ENCODE measurements at regions not wholly inside any gene's neighbourhood (a gene's known extent, or its start where the extent isn't known, plus 50 kb on each side); places are given as distances from the start of the nearest gene placed in this dataset.

- DNase-seq (ENCODE audit: low read depth) = no peak
Measured at GRCh38 chr3:67788396-67788795, 134.0 kb upstream of the SUCLG2 start.

DNA sequence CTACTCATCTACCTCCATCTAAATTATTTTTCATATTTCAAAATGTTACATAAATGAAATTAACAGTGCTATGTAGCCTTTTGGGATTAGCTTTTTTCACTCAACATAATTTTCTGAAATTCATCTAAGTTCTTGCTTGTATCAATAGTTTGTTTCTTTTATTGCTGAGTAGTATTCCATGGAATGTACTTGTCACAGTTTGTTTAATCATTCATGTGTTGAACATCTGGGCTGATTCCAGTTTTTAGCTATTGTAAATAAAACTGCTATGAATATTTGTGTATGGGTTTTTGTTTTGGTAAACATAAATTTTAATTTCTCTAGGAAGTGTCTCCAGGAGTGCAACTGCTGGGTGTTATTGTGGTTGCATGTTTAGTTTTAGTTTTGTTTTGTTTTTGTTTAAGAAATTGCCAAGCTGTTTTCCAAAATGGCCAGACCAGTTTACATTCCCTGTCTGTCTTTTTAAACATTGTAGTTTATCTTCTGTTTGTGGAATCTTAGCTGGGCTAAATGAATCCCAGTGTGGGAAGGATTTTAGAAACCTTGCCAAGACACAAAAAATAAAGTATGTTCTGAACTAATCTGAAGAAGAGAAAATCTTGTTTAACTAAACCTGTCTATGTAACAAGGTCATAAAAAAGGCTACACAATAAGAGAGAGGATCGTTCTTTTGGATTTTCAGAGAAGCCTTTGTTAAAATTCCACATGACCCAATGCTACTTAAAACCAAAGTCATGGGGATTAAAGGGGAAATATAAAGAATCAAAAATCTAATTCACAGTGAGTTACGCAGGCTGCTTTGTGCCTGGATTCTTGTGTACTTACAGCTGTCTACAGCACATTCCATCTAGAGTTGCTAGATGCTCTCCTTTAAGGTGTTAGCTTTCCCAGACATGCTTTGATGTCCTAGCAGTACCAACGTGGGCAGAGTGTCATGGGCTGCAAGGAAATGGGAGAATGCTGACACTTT lies 129.2 kb upstream of the SUCLG2 start:
- DNase-seq (ENCODE audit: low read depth) = no peak

GRCh38 chr3:67781871-67782270 lies 127.5 kb upstream of the SUCLG2 start:
- DNase-seq (ENCODE audit: low read depth) = no peak

DNA sequence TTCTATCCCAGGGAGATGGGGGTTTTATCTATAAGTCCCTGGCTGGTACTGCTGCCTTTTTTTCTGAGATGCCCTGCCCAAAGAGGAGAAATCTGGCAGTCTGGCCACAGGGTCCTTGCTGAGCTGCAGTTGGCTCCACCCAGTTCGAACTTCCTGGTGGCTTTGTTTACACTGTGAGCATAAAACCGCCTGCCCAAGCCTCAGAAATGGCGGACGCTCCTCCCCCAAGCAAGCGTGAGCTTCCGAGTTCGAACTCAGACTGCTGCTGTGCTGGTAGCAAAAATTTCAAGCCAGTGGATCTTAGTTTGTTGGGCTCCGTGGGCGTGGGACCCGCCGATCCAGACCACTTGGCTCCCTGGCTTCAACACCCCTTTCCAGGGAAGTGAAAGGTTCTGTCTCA lies 126.8 kb upstream of the SUCLG2 start:
- DNase-seq (ENCODE audit: low read depth) = no peak

DNA sequence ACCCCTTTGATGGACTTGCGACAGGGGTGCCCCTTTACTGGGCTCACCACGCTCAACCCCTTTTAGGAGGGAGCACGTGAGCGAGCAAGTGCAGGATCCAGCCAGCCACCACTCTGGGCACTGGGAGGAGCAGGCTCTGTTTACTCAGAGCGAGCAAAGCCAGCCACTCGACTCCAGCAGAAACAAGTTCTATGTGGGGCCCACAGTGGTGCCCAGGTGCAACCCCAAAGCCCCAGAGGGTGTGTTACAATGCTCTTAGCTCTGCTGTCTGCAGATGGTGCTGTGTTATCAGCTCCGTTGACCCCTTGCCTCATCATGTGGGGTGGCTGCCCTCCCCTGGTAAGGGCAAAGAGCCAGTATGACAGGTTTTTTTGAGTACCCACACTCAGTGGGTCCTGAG lies 120.3 kb upstream of the SUCLG2 start:
- no peak for DNase-seq (ENCODE audit: low read depth)

GRCh38 chr3:67765575-67765974 lies 111.2 kb upstream of the SUCLG2 start:
- DNase-seq (ENCODE audit: low read depth) = no peak

DNA sequence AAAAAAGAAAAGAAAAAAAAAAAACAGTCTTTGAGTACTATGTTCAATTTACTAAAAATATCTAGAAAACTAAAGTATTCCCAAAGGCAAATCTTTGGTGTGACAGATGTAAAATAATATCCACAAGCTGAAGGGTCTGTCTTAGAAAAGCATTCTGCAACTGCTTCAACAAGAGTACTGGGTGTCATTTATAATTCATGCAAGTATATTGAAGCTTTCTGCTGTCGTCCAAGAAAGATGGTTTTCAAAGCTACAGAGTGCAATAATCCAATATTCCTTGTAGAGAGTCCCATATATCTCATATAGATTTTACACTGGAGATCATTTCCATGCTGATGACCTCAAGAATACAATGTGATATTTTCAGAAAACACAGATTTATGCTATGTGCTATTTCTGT lies 90.9 kb upstream of the SUCLG2 start:
- no peak for DNase-seq (ENCODE audit: low read depth)

- DNase-seq (ENCODE audit: low read depth) = no peak
Measured at GRCh38 chr3:67744699-67745098, 90.3 kb upstream of the SUCLG2 start.

GRCh38 chr3:67739851-67740250 lies 85.4 kb upstream of the SUCLG2 start:
- DNase-seq (ENCODE audit: low read depth) = no peak

GRCh38 chr3:67737906-67738865 lies 83.8 kb upstream of the SUCLG2 start:
- no peak for DNase-seq (ENCODE audit: low read depth)

DNA sequence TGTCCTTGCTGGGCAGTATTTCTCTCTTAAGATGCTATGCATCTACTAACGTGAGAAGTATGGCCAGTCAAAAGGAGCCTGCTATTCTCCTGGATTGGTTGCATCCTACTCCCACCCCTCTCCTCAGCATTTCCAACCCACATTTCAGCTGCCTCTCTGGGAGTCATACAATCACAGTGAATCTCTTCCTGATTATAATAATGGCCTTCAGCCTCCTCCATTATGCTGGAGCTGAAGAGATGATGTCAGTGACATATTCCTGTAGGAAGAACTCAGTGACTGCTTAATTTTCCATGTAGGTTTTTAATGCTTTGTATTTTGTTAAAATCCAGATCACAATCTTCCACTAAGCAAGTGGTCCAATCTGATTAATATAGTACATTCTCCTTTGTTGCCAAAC lies 82.7 kb upstream of the SUCLG2 start:
- no peak for DNase-seq (ENCODE audit: low read depth)

GRCh38 chr3:67733269-67733950 lies 79.0 kb upstream of the SUCLG2 start:
- DNase-seq (ENCODE audit: low read depth) = no peak

GRCh38 chr3:67724434-67724833 lies 70.0 kb upstream of the SUCLG2 start:
- no peak for DNase-seq (ENCODE audit: low read depth)

DNA sequence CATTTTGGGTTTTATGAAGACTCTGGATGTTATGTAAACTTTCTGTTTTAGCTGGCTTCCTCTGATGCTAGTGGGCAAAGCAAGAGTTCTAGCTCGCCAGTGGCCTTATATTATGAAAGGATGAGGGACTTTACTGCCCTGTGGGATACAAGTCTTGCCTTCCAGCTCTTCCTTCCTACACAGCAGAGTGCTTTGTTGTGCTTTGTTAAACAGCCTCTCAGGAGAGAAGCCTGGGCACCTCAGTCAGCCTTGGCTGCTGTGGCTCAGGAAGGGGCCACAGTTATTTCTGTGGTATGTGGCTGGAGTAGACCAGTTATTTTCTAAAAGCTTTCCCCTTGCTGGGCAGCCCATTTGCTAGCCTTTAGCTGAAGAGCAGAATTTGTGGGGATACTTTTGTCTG lies 69.5 kb upstream of the SUCLG2 start:
- DNase-seq (ENCODE audit: low read depth) = no peak

GRCh38 chr3:67719333-67719732 lies 64.9 kb upstream of the SUCLG2 start:
- DNase-seq (ENCODE audit: low read depth) = no peak

DNA sequence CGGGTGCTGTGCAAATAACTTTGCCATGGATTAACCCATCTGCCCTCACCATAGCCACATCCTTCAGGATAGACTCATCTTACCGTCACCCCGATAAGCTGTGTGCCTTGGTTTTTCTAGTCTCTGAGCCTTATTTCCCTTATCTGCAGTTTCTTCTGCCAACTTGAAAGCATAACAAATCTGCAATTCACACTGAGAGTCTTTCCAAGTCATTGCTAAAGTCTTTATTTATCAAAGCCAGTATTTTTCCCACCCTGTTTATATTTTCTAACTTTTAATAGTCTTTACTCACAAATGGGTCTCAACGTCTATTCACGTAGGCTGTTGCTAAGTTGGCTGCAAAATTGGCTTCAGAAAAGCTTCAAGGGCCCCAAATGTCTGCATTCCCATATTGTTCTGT lies 61.6 kb upstream of the SUCLG2 start:
- no peak for DNase-seq (ENCODE audit: low read depth)

GRCh38 chr3:67713764-67714469 lies 59.5 kb upstream of the SUCLG2 start:
- no peak for DNase-seq (ENCODE audit: low read depth)

GRCh38 chr3:67712259-67712658 lies 57.8 kb upstream of the SUCLG2 start:
- no peak for DNase-seq (ENCODE audit: low read depth)

GRCh38 chr3:67710396-67710795 lies 56.0 kb upstream of the SUCLG2 start:
- no peak for DNase-seq (ENCODE audit: low read depth)

GRCh38 chr3:67706934-67707333 lies 52.5 kb upstream of the SUCLG2 start:
- DNase-seq (ENCODE audit: low read depth) = no peak

GRCh38 chr3:67704322-67704721 lies 49.9 kb upstream of the SUCLG2 start:
- no peak for DNase-seq (ENCODE audit: low read depth)

Measured in stimulated activated CD8-positive, alpha-beta memory T cell treated with anti-CD3 and anti-CD28 coated beads, Interleukin-4, amount 100 ng/mL, for 24 hours (primary cell).